H1 (cell line): ENCODE measurements at regions not wholly inside any gene's neighbourhood (a gene's known extent, or its start where the extent isn't known, plus 50 kb on each side); places are given as distances from the start of the nearest gene placed in this dataset.

Experiments used
- CBX5 ChIP-seq: fragments of 300-800, 300-1000 bp; sonication (generic); IDR thresholded peaks from 2 replicates; pipeline ENCODE4 v1.7.1; 2016; ENCODE audit warnings: antibody characterized with exemption, low read length, low read depth
- CHD2 ChIP-seq: IDR thresholded peaks from 2 replicates; pipeline ENCODE4 v1.6.1; 2012; ENCODE audit warnings: low read length, improper control_type of control experiment
- EZH2 ChIP-seq: fragments of 200-600 bp; sonication (generic); IDR thresholded peaks from 2 replicates; pipeline ENCODE4 v1.7.1; 2012; ENCODE audit warnings: low read depth, mild to moderate bottlenecking, moderate library complexity, low read length, inconsistent platforms; ENCODE audit not compliant: severe bottlenecking
- KDM5A ChIP-seq: fragments of 200-600 bp; IDR thresholded peaks from 2 replicates; pipeline ENCODE4 v1.7.1; 2012; ENCODE audit warnings: mild to moderate bottlenecking, low read length, inconsistent platforms, mixed read lengths
- RFX5 ChIP-seq: IDR thresholded peaks from 2 replicates; pipeline ENCODE4 v1.6.1; 2011; ENCODE audit warnings: low read depth, low read length, improper control_type of control experiment, borderline replicate concordance
- TAF1 ChIP-seq: IDR thresholded peaks from 2 replicates; pipeline ENCODE4 v1.6.1; 2011; ENCODE audit warnings: mild to moderate bottlenecking, low read depth, low read length
- TF ChIP-seq, protein P1 (sequence below): fragments of 300-600 bp; sonication (generic); IDR thresholded peaks from 2 replicates; pipeline ENCODE4 v1.7.1; 2012; ENCODE audit warnings: low read length, moderate library complexity, mild to moderate bottlenecking, inconsistent platforms; ENCODE audit not compliant: insufficient replicate concordance
- TF ChIP-seq, protein P2 (sequence below): IDR thresholded peaks from 2 replicates; pipeline ENCODE4 v1.6.1; 2011; ENCODE audit warnings: low read depth, mild to moderate bottlenecking, low read length; ENCODE audit not compliant: insufficient read depth

DNA sequence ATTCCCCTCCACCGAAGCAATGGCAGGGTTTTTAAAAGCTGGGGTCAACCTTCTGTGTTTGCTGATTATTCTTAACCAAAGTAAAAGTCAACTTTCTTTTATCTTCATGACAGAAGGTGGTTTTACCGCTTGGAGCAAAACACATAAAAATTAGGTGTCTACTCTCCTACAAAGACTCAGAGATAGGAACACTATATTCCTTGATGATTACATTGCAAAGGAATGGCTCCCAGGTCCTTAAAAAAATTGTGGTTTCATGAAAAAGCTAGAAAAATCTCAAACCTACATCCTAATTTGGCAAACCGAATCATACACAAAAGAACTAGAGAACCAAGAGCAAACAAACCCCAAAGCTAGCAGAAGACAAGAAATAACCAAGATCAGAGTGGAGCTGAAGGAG lies 760.4 kb upstream of the PCDH20 start (continued):
- TF ChIP-seq, protein P1, sequence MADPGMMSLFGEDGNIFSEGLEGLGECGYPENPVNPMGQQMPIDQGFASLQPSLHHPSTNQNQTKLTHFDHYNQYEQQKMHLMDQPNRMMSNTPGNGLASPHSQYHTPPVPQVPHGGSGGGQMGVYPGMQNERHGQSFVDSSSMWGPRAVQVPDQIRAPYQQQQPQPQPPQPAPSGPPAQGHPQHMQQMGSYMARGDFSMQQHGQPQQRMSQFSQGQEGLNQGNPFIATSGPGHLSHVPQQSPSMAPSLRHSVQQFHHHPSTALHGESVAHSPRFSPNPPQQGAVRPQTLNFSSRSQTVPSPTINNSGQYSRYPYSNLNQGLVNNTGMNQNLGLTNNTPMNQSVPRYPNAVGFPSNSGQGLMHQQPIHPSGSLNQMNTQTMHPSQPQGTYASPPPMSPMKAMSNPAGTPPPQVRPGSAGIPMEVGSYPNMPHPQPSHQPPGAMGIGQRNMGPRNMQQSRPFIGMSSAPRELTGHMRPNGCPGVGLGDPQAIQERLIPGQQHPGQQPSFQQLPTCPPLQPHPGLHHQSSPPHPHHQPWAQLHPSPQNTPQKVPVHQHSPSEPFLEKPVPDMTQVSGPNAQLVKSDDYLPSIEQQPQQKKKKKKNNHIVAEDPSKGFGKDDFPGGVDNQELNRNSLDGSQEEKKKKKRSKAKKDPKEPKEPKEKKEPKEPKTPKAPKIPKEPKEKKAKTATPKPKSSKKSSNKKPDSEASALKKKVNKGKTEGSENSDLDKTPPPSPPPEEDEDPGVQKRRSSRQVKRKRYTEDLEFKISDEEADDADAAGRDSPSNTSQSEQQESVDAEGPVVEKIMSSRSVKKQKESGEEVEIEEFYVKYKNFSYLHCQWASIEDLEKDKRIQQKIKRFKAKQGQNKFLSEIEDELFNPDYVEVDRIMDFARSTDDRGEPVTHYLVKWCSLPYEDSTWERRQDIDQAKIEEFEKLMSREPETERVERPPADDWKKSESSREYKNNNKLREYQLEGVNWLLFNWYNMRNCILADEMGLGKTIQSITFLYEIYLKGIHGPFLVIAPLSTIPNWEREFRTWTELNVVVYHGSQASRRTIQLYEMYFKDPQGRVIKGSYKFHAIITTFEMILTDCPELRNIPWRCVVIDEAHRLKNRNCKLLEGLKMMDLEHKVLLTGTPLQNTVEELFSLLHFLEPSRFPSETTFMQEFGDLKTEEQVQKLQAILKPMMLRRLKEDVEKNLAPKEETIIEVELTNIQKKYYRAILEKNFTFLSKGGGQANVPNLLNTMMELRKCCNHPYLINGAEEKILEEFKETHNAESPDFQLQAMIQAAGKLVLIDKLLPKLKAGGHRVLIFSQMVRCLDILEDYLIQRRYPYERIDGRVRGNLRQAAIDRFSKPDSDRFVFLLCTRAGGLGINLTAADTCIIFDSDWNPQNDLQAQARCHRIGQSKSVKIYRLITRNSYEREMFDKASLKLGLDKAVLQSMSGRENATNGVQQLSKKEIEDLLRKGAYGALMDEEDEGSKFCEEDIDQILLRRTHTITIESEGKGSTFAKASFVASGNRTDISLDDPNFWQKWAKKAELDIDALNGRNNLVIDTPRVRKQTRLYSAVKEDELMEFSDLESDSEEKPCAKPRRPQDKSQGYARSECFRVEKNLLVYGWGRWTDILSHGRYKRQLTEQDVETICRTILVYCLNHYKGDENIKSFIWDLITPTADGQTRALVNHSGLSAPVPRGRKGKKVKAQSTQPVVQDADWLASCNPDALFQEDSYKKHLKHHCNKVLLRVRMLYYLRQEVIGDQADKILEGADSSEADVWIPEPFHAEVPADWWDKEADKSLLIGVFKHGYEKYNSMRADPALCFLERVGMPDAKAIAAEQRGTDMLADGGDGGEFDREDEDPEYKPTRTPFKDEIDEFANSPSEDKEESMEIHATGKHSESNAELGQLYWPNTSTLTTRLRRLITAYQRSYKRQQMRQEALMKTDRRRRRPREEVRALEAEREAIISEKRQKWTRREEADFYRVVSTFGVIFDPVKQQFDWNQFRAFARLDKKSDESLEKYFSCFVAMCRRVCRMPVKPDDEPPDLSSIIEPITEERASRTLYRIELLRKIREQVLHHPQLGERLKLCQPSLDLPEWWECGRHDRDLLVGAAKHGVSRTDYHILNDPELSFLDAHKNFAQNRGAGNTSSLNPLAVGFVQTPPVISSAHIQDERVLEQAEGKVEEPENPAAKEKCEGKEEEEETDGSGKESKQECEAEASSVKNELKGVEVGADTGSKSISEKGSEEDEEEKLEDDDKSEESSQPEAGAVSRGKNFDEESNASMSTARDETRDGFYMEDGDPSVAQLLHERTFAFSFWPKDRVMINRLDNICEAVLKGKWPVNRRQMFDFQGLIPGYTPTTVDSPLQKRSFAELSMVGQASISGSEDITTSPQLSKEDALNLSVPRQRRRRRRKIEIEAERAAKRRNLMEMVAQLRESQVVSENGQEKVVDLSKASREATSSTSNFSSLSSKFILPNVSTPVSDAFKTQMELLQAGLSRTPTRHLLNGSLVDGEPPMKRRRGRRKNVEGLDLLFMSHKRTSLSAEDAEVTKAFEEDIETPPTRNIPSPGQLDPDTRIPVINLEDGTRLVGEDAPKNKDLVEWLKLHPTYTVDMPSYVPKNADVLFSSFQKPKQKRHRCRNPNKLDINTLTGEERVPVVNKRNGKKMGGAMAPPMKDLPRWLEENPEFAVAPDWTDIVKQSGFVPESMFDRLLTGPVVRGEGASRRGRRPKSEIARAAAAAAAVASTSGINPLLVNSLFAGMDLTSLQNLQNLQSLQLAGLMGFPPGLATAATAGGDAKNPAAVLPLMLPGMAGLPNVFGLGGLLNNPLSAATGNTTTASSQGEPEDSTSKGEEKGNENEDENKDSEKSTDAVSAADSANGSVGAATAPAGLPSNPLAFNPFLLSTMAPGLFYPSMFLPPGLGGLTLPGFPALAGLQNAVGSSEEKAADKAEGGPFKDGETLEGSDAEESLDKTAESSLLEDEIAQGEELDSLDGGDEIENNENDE: no peak
- TF ChIP-seq CHD2 (no peak), KDM5A (no peak), EZH2 (no peak), CBX5 (no peak), RFX5 (no peak), TAF1 (no peak)
- TF ChIP-seq, protein P2, sequence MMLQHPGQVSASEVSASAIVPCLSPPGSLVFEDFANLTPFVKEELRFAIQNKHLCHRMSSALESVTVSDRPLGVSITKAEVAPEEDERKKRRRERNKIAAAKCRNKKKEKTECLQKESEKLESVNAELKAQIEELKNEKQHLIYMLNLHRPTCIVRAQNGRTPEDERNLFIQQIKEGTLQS: no peak
